NCI-H1048 (cell line): ENCODE measurements at regions not wholly inside any gene's neighbourhood (a gene's known extent, or its start where the extent isn't known, plus 50 kb on each side); places are given as distances from the start of the nearest gene placed in this dataset.

Experiments used
- DNase-seq: peaks from one replicate; lab custom pipeline; 2025; lab: John Stamatoyannopoulos, UW

- DNase-seq, result no peak
Observed at GRCh38 chr2:153105829-153106578, 372.6 kb downstream of the RPRM start.

- DNase-seq, result no peak
Observed at GRCh38 chr2:153101187-153101586, 377.4 kb downstream of the RPRM start.

GRCh38 chr2:153100151-153100550 lies 378.4 kb downstream of the RPRM start:
- no peak for DNase-seq

GRCh38 chr2:153098073-153098472 lies 379.7 kb downstream of the ARL6IP6 start:
- no peak for DNase-seq

- no peak for DNase-seq
Observed at GRCh38 chr2:153096272-153096671, 377.9 kb downstream of the ARL6IP6 start.

- DNase-seq, result no peak
Observed at GRCh38 chr2:153091344-153091743, 372.9 kb downstream of the ARL6IP6 start.

GRCh38 chr2:153079315-153079714 lies 360.9 kb downstream of the ARL6IP6 start:
- no peak for DNase-seq

GRCh38 chr2:153077311-153077710 lies 358.9 kb downstream of the ARL6IP6 start:
- DNase-seq, result no peak

- DNase-seq, result no peak
Observed at GRCh38 chr2:153074207-153074606, 355.8 kb downstream of the ARL6IP6 start.

- DNase-seq, result no peak
Observed at GRCh38 chr2:153072813-153073212, 354.4 kb downstream of the ARL6IP6 start.

- DNase-seq, result no peak
Observed at GRCh38 chr2:153072077-153072476, 353.7 kb downstream of the ARL6IP6 start.

GRCh38 chr2:153071090-153071489 lies 352.7 kb downstream of the ARL6IP6 start:
- DNase-seq, result no peak

GRCh38 chr2:153068915-153069314 lies 350.5 kb downstream of the ARL6IP6 start:
- no peak for DNase-seq

- DNase-seq, result no peak
Observed at GRCh38 chr2:153068052-153068451, 349.6 kb downstream of the ARL6IP6 start.

GRCh38 chr2:153059338-153060052 lies 341.1 kb downstream of the ARL6IP6 start:
- no peak for DNase-seq

GRCh38 chr2:153057743-153058142 lies 339.3 kb downstream of the ARL6IP6 start:
- no peak for DNase-seq

- no peak for DNase-seq
Observed at GRCh38 chr2:153055182-153055581, 336.8 kb downstream of the ARL6IP6 start.

GRCh38 chr2:153052807-153053559 lies 334.6 kb downstream of the ARL6IP6 start:
- DNase-seq, result no peak

GRCh38 chr2:153047220-153047619 lies 328.8 kb downstream of the ARL6IP6 start:
- no peak for DNase-seq

GRCh38 chr2:153043385-153043784 lies 325.0 kb downstream of the ARL6IP6 start:
- DNase-seq, result no peak

- no peak for DNase-seq
Observed at GRCh38 chr2:153028626-153029025, 310.2 kb downstream of the ARL6IP6 start.

GRCh38 chr2:153027533-153027932 lies 309.1 kb downstream of the ARL6IP6 start:
- no peak for DNase-seq

GRCh38 chr2:153020201-153020600 lies 301.8 kb downstream of the ARL6IP6 start:
- DNase-seq, result no peak
